Smooth muscle cell (in vitro differentiated cells): ENCODE measurements at regions not wholly inside any gene's neighbourhood (a gene's known extent, or its start where the extent isn't known, plus 50 kb on each side); places are given as distances from the start of the nearest gene placed in this dataset.

Experiments used
- DNase-seq: peaks from one replicate; lab custom pipeline; 2025; ENCODE audit not compliant: unreplicated experiment; lab: John Stamatoyannopoulos, UW
- H2AFZ ChIP-seq: fragments of 200-600 bp; sonication (generic); 2 replicates; pipeline ENCODE4 v1.6.0; 2016; ENCODE audit warnings: antibody characterized with exemption, low read depth, mild to moderate bottlenecking
- H3F3A ChIP-seq: fragments of 200-600 bp; sonication (generic); 2 replicates; pipeline ENCODE4 v1.6.0; 2017; ENCODE audit warnings: antibody characterized with exemption, low read depth
- H3K27ac ChIP-seq: fragments of 200-600 bp; sonication (generic); 2 replicates; pipeline ENCODE4 v1.5.1; 2016; ENCODE audit warnings: low read depth, mild to moderate bottlenecking
- H3K27me3 ChIP-seq: fragments of 200-600 bp; sonication (generic); 2 replicates; pipeline ENCODE4 v1.6.1; 2016; ENCODE audit warnings: low read depth, mild to moderate bottlenecking
- H3K36me3 ChIP-seq: fragments of 200-600 bp; sonication (generic); 2 replicates; pipeline ENCODE4 v1.5.1; 2016; ENCODE audit warnings: low read depth
- H3K4me1 ChIP-seq: fragments of 200-600 bp; sonication (generic); 2 replicates; pipeline ENCODE4 v1.5.1; 2016; ENCODE audit warnings: low read depth
- H3K4me2 ChIP-seq: fragments of 200-600 bp; sonication (generic); 2 replicates; pipeline ENCODE4 v1.6.0; 2016; ENCODE audit warnings: mild to moderate bottlenecking
- H3K4me3 ChIP-seq: fragments of 200-600 bp; sonication (generic); 2 replicates; pipeline ENCODE4 v1.5.1; 2016; ENCODE audit warnings: mild to moderate bottlenecking
- H3K79me2 ChIP-seq: fragments of 200-600 bp; sonication (generic); 2 replicates; pipeline ENCODE4 v1.6.0; 2016; ENCODE audit warnings: low read depth, mild to moderate bottlenecking
- H3K9ac ChIP-seq: fragments of 200-600 bp; sonication (generic); 2 replicates; pipeline ENCODE4 v1.6.0; 2016; ENCODE audit warnings: low read depth
- H3K9me3 ChIP-seq: fragments of 200-600 bp; sonication (generic); replicated peaks from 2 replicates; pipeline ENCODE4 v1.5.1; 2016; ENCODE audit warnings: low read depth
- H4K20me1 ChIP-seq: fragments of 200-600 bp; sonication (generic); 2 replicates; pipeline ENCODE4 v1.6.0; 2016; ENCODE audit warnings: low read depth
- CTCF ChIP-seq: fragments of 200-600 bp; sonication (generic); IDR thresholded peaks from 2 replicates; pipeline ENCODE4 v1.5.1; 2017; ENCODE audit warnings: borderline replicate concordance, mild to moderate bottlenecking, antibody characterized with exemption; ENCODE audit not compliant: insufficient read depth, poor library complexity, severe bottlenecking
- WGBS: methylation state at CpG from one replicate; pipeline ENCODE4 v1.1.7; 2016; ENCODE audit warnings: low lambda C conversion rate; 5-methylcytosine and 5-hydroxymethylcytosine counted together

DNA sequence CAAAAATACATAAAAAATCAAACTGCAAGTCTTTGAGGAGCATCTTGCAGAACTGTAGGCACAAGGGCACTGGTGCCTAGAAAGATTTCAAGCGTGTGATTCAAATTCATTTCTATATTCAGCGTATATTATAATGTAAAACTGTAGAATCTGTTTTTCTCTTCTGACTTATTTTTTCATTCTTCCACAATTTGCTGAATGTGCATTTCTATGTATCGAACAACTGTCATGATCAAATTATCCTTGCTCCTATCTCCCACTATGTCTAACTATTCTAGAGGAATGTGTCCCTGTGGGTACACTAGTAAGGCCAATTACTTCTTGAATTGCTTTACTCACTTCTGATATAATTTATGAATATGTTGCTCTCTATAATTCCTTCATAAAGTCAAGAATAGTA is 283.0 kb upstream of the MAGI2 start:
- TF ChIP-seq CTCF: no peak
- H3K27ac ChIP-seq: no peak overlapping the region
- H3K36me3 ChIP-seq: peaks cover 4% of the 10 kb centered on the region
- H4K20me1 ChIP-seq: no peaks in the 10 kb centered on the region
- H3K79me2 ChIP-seq: no peaks in the 10 kb centered on the region
- no peak for DNase-seq
- H3F3A ChIP-seq: no peaks in the 10 kb centered on the region
- 93% methylated on average over 3 of the region's 3 CpGs for WGBS
- H2AFZ ChIP-seq: no peak overlapping the region
- no peak overlapping the region for H3K4me2 ChIP-seq
- peaks cover 4% of the 10 kb centered on the region for H3K9me3 ChIP-seq
- no peak overlapping the region for H3K4me3 ChIP-seq
- no peaks in the 10 kb centered on the region for H3K27me3 ChIP-seq
- H3K9ac ChIP-seq: no peak overlapping the region
- no peaks in the 10 kb centered on the region for H3K4me1 ChIP-seq

- H3K27ac ChIP-seq: no peak overlapping the region
- H3F3A ChIP-seq: no peaks in the 10 kb centered on the region
- no peaks in the 10 kb centered on the region for H3K4me1 ChIP-seq
- no peaks in the 10 kb centered on the region for H4K20me1 ChIP-seq
- peaks cover 4% of the 10 kb centered on the region for H3K36me3 ChIP-seq
- H3K4me2 ChIP-seq: no peak overlapping the region
- no peak overlapping the region for H3K4me3 ChIP-seq
- 89% methylated on average over 1 of the region's 1 CpG for WGBS
- H3K9ac ChIP-seq: no peak overlapping the region
- no peaks in the 10 kb centered on the region for H3K79me2 ChIP-seq
- no peak for TF ChIP-seq CTCF
- peaks cover 4% of the 10 kb centered on the region for H3K9me3 ChIP-seq
- H3K27me3 ChIP-seq: no peaks in the 10 kb centered on the region
- DNase-seq: no peak
- H2AFZ ChIP-seq: no peak overlapping the region
Observed at GRCh38 chr7:79735012-79735411, 281.5 kb upstream of the MAGI2 start.

GRCh38 chr7:79734181-79734580 is 280.7 kb upstream of the MAGI2 start:
- Histone ChIP-seq H3K4me2 (no peak overlapping the region), H4K20me1 (no peaks in the 10 kb centered on the region), H3K27ac (no peak overlapping the region), H3K9me3 (peaks cover 4% of the 10 kb centered on the region), H3K9ac (no peak overlapping the region), H3K27me3 (no peaks in the 10 kb centered on the region), H3K79me2 (no peaks in the 10 kb centered on the region), H3K36me3 (peaks cover 4% of the 10 kb centered on the region), H3K4me1 (no peaks in the 10 kb centered on the region), H3F3A (no peaks in the 10 kb centered on the region), H2AFZ (no peak overlapping the region), H3K4me3 (no peak overlapping the region)
- DNase-seq: no peak
- no peak for TF ChIP-seq CTCF

GRCh38 chr7:79732535-79732934 is 279.1 kb upstream of the MAGI2 start:
- Histone ChIP-seq H3K4me3 (no peak overlapping the region), H3K79me2 (no peaks in the 10 kb centered on the region), H3K9ac (no peak overlapping the region), H3K4me2 (no peak overlapping the region), H3F3A (no peaks in the 10 kb centered on the region), H3K9me3 (peaks cover 4% of the 10 kb centered on the region), H2AFZ (no peak overlapping the region), H3K4me1 (no peaks in the 10 kb centered on the region), H3K27me3 (no peaks in the 10 kb centered on the region), H4K20me1 (no peaks in the 10 kb centered on the region), H3K36me3 (peaks cover 4% of the 10 kb centered on the region), H3K27ac (no peak overlapping the region)
- WGBS: 78% methylated on average over 2 of the region's 2 CpGs
- TF ChIP-seq CTCF: no peak
- no peak for DNase-seq
